HuH-7.5 (cell line): ENCODE measurements at regions not wholly inside any gene's neighbourhood (a gene's known extent, or its start where the extent isn't known, plus 50 kb on each side); places are given as distances from the start of the nearest gene placed in this dataset.

ENCODE experiments used
- DNase-seq: peaks from one replicate; pipeline ENCODE4 v3.0.0; 2011; ENCODE audit warnings: low spot score

GRCh38 chr10:78759456-78760120, 309.2 kb upstream of the ZMIZ1 start:
- no peak for DNase-seq

GRCh38 chr10:78760463-78761310, 308.1 kb upstream of the ZMIZ1 start:
- DNase-seq = no peak

GRCh38 chr10:78761311-78761781, 307.4 kb upstream of the ZMIZ1 start:
- DNase-seq = no peak

GRCh38 chr10:78762086-78762630, 306.6 kb upstream of the ZMIZ1 start:
- DNase-seq = no peak

GRCh38 chr10:78763234-78763633, 305.5 kb upstream of the ZMIZ1 start:
- DNase-seq = no peak

- no peak for DNase-seq
Measured at GRCh38 chr10:78763651-78764395, 304.9 kb upstream of the ZMIZ1 start.

- DNase-seq = no peak
Measured at GRCh38 chr10:78764436-78764835, 304.3 kb upstream of the ZMIZ1 start.

- DNase-seq = no peak
Measured at GRCh38 chr10:78764846-78765430, 303.8 kb upstream of the ZMIZ1 start.

- no peak for DNase-seq
Measured at GRCh38 chr10:78765726-78766335, 302.9 kb upstream of the ZMIZ1 start.

GRCh38 chr10:78766603-78767002, 302.2 kb upstream of the ZMIZ1 start:
- DNase-seq = no peak

- DNase-seq = no peak
Measured at GRCh38 chr10:78768041-78768835, 300.5 kb upstream of the ZMIZ1 start.

- no peak for DNase-seq
Measured at GRCh38 chr10:78768876-78769275, 299.9 kb upstream of the ZMIZ1 start.

- DNase-seq = no peak
Measured at GRCh38 chr10:78769526-78769925, 299.2 kb upstream of the ZMIZ1 start.

- no peak for DNase-seq
Measured at GRCh38 chr10:78770167-78771090, 298.3 kb upstream of the ZMIZ1 start.

- no peak for DNase-seq
Measured at GRCh38 chr10:78771260-78771659, 297.5 kb upstream of the ZMIZ1 start.

- no peak for DNase-seq
Measured at GRCh38 chr10:78771808-78772455, 296.8 kb upstream of the ZMIZ1 start.

GRCh38 chr10:78772486-78772885, 296.3 kb upstream of the ZMIZ1 start:
- DNase-seq = no peak

- DNase-seq = no peak
Measured at GRCh38 chr10:78772986-78773530, 295.7 kb upstream of the ZMIZ1 start.

- no peak for DNase-seq
Measured at GRCh38 chr10:78774614-78774998, 294.2 kb upstream of the ZMIZ1 start.
